PC-9 (cell line): ENCODE measurements at regions not wholly inside any gene's neighbourhood (a gene's known extent, or its start where the extent isn't known, plus 50 kb on each side); places are given as distances from the start of the nearest gene placed in this dataset.

Experiments
- BruUV-seq: library from RNA; stranded (reverse); fragments of 400-500 nt; replicated peaks from 2 replicates; lab custom pipeline; 2021; lab: Mats Ljungman, UMichigan
- CTCF ChIA-PET: fragments of 300-600 bp; sonication (Branson Sonifier 250); formaldehyde crosslinking; loops from one replicate; lab custom pipeline; 2022; ENCODE audit warnings: antibody characterized with exemption; lab: Charles Lee
- POLR2A ChIA-PET: fragments of 300-600 bp; sonication (Branson Sonifier 250); formaldehyde crosslinking; loops from one replicate; lab custom pipeline; 2022; ENCODE audit warnings: antibody characterized with exemption; ENCODE audit not compliant: unreplicated experiment; lab: Charles Lee
- DNase-seq, 2 experiments: peaks; one replicate each; pipeline versions ENCODE4 v3.0.0 to v3.0.0-alpha.2; 2015 to 2022; ENCODE audit warnings: mixed read lengths in 1 of 2
- H2AFZ ChIP-seq: fragments of 200-600 bp; sonication (generic); 2 replicates; pipeline ENCODE4 v1.8.1; 2017; ENCODE audit warnings: antibody characterized with exemption
- H3F3A ChIP-seq: fragments of 200-600 bp; sonication (generic); 2 replicates; pipeline ENCODE4 v1.8.1; 2017; ENCODE audit warnings: antibody characterized with exemption, mild to moderate bottlenecking, low read depth; ENCODE audit not compliant: insufficient read depth
- H3K27ac ChIP-seq: fragments of 200-600 bp; sonication (generic); 2 replicates; pipeline ENCODE4 v1.6.1; 2016; ENCODE audit warnings: mixed run types
- H3K27me3 ChIP-seq: fragments of 200-600 bp; sonication (generic); 2 replicates; pipeline ENCODE4 v1.6.1; 2016; ENCODE audit warnings: low read depth, mixed run types; ENCODE audit not compliant: insufficient read depth
- H3K36me3 ChIP-seq: fragments of 200-600 bp; sonication (generic); 2 replicates; pipeline ENCODE4 v1.6.1; 2016; ENCODE audit warnings: low read depth, mixed run types
- H3K4me1 ChIP-seq: fragments of 200-600 bp; sonication (generic); replicated peaks from 2 replicates; pipeline ENCODE4 v1.6.1; 2016; ENCODE audit warnings: mixed run types; ENCODE audit not compliant: insufficient read depth
- H3K4me2 ChIP-seq: fragments of 200-600 bp; sonication (generic); 2 replicates; pipeline ENCODE4 v1.6.1; 2017; ENCODE audit warnings: mixed run types
- H3K4me3 ChIP-seq: fragments of 200-600 bp; sonication (generic); 2 replicates; pipeline ENCODE4 v1.6.1; 2016; ENCODE audit warnings: mixed run types
- H3K79me2 ChIP-seq: fragments of 200-600 bp; sonication (generic); 2 replicates; pipeline ENCODE4 v1.6.1; 2017; ENCODE audit warnings: low read depth, mixed run types
- H3K9me2 ChIP-seq: fragments of 200-600 bp; sonication (generic); 2 replicates; pipeline ENCODE4 v1.8.1; 2017; ENCODE audit warnings: mild to moderate bottlenecking; ENCODE audit not compliant: insufficient read depth
- H3K9me3 ChIP-seq: fragments of 200-600 bp; sonication (generic); 2 replicates; pipeline ENCODE4 v1.8.1; 2016; ENCODE audit warnings: low read depth; ENCODE audit not compliant: insufficient read depth
- H4K20me1 ChIP-seq: fragments of 200-600 bp; sonication (generic); 2 replicates; pipeline ENCODE4 v1.8.1; 2017; ENCODE audit not compliant: insufficient read depth
- EZH2 ChIP-seq: fragments of 200-600 bp; sonication (generic); IDR thresholded peaks from 2 replicates; pipeline ENCODE4 v1.8.0; 2017; ENCODE audit warnings: antibody characterized with exemption, low read depth
- intact Hi-C: fragments of 100-400 bp; cut with micrococcal nuclease; formaldehyde crosslinking; loops from one replicate; pipeline ENCODE4 v1.10.0; 2022; ENCODE audit not compliant: unreplicated experiment
- TF ChIP-seq, protein P1 (sequence below): fragments of 200-600 bp; sonication (generic); conservative IDR thresholded peaks from 2 replicates; pipeline ENCODE4 v1.6.1; 2017; ENCODE audit warnings: mixed run types, antibody characterized with exemption, mild to moderate bottlenecking, moderate library complexity

DNA sequence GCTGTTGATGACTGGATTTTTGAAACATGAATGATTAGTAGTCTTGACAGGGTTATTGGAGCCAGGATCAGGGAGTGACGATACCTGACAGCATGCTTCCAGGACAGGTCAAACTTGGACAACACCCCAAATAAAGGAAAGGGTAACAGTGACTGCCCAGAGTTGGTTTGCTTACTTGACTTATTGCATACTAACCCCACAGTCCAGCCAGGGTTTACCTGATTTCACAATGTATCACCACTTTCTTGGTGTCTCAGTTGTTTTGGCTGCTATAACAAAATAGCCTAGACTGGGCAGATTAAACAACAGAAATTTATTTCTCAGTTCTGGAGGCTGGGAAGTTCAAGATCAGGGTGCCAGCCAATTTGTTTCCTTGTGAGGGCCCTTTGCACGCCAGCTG, 301.0 kb upstream of the VLDLR start:
- Histone ChIP-seq H3K4me1 (no peaks in the 10 kb centered on the region), H3K36me3 (no peaks in the 10 kb centered on the region), H2AFZ (no peak overlapping the region), H4K20me1 (no peaks in the 10 kb centered on the region), H3K9me2 (no peaks in the 10 kb centered on the region), H3K9me3 (no peaks in the 10 kb centered on the region), H3K4me3 (no peak overlapping the region), H3K4me2 (no peak overlapping the region), H3K79me2 (no peaks in the 10 kb centered on the region), H3K27me3 (no peaks in the 10 kb centered on the region), H3K27ac (no peak overlapping the region), H3F3A (no peaks in the 10 kb centered on the region)
- POLR2A ChIA-PET = no interaction called here
- no TSS peak for BruUV-seq
- TF ChIP-seq EZH2 = no peak
- TF ChIP-seq, protein P1, sequence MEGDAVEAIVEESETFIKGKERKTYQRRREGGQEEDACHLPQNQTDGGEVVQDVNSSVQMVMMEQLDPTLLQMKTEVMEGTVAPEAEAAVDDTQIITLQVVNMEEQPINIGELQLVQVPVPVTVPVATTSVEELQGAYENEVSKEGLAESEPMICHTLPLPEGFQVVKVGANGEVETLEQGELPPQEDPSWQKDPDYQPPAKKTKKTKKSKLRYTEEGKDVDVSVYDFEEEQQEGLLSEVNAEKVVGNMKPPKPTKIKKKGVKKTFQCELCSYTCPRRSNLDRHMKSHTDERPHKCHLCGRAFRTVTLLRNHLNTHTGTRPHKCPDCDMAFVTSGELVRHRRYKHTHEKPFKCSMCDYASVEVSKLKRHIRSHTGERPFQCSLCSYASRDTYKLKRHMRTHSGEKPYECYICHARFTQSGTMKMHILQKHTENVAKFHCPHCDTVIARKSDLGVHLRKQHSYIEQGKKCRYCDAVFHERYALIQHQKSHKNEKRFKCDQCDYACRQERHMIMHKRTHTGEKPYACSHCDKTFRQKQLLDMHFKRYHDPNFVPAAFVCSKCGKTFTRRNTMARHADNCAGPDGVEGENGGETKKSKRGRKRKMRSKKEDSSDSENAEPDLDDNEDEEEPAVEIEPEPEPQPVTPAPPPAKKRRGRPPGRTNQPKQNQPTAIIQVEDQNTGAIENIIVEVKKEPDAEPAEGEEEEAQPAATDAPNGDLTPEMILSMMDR = no peak
- intact Hi-C loops = no loop called here
- DNase-seq = no peak
- CTCF ChIA-PET = no interaction called here

DNA sequence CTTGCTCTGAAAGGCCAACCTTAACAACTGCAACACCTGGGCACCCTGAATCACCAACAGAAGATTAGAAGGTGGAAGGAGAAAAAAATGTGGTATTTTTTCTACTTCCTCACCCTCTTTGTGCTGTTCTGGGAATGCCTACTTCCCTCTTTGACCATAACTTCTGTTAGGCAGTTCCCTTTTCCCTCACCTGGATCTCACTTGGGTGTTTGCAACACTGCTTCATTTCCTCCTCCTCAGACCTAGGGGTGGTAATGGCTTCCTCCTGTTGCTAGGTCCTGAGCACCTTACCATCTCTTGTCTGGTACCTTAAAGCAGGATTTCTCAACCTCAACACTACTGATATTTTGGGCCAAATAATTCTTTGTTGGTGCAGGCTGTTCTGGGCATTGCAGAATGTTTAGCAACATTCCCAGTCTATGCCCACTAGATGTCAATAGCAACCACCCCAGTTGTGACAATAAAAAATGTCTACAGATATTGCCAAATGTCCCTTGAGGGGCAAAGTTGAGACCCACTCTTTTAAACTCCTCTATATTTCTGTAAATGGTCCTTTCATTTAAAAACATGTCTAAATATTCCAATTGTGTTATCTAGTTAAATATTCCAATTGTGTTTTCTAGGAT, 300.0 kb upstream of the VLDLR start:
- Histone ChIP-seq H3K27me3 (no peaks in the 10 kb centered on the region), H4K20me1 (no peaks in the 10 kb centered on the region), H3F3A (no peaks in the 10 kb centered on the region), H3K4me2 (no peak overlapping the region), H3K27ac (no peak overlapping the region), H3K36me3 (no peaks in the 10 kb centered on the region), H3K4me3 (no peak overlapping the region), H3K9me2 (no peaks in the 10 kb centered on the region), H2AFZ (no peak overlapping the region), H3K4me1 (no peaks in the 10 kb centered on the region), H3K79me2 (no peaks in the 10 kb centered on the region), H3K9me3 (no peaks in the 10 kb centered on the region)
- CTCF ChIA-PET = no interaction called here
- no peak for TF ChIP-seq EZH2
- TF ChIP-seq, protein P1 = 0 out of 2 replicates have a peak, but pooled peaks have one; percentile 30
- no peak for DNase-seq
- POLR2A ChIA-PET = no interaction called here
- intact Hi-C loops = no loop called here
- BruUV-seq = no TSS peak

DNA sequence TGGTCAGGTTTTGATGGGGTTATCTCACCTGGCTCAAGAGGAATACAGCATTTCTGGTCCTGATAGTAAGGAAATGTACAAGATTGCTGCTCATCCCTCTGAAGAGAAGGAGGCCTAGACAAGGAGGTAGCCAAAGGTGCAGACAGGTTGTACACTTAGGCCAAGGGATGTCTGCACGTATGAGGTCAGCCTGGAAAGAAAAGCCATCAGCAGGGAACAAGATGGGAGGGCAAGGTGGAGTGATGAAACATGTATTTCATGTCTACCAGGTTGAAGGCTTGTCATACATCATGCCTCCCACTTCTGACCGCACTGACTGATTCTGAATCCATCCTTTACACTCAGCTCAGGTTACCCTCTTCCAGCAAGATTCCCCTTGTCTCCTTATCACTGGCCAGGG, 296.8 kb upstream of the VLDLR start:
- Histone ChIP-seq H3K9me2 (no peaks in the 10 kb centered on the region), H2AFZ (no peak overlapping the region), H3K27me3 (no peaks in the 10 kb centered on the region), H3K36me3 (no peaks in the 10 kb centered on the region), H3F3A (no peaks in the 10 kb centered on the region), H3K27ac (no peak overlapping the region), H3K4me1 (no peaks in the 10 kb centered on the region), H3K9me3 (no peaks in the 10 kb centered on the region), H3K4me3 (no peak overlapping the region), H3K79me2 (no peaks in the 10 kb centered on the region), H3K4me2 (no peak overlapping the region), H4K20me1 (no peaks in the 10 kb centered on the region)
- intact Hi-C loops = no loop called here
- no TSS peak for BruUV-seq
- ChIA-PET CTCF (no interaction called here), POLR2A (no interaction called here)
- no peak for DNase-seq
- TF ChIP-seq, protein P1 = no peak
- no peak for TF ChIP-seq EZH2
